GM19025 (cell line): ENCODE measurements at regions not wholly inside any gene's neighbourhood (a gene's known extent, or its start where the extent isn't known, plus 50 kb on each side); places are given as distances from the start of the nearest gene placed in this dataset.
"Not testable (repeated sequence)": the region's sequence is repeated elsewhere in the genome, so short reads cannot be mapped to it uniquely, and the experiment has no call there.

Source experiments
- ATAC-seq: cut with Tn5 transposase; IDR thresholded peaks from one replicate; pipeline ENCODE4 v1.9.1; 2021; ENCODE audit warnings: mild to moderate bottlenecking, low read depth, moderate library complexity; ENCODE audit not compliant: unreplicated experiment

DNA sequence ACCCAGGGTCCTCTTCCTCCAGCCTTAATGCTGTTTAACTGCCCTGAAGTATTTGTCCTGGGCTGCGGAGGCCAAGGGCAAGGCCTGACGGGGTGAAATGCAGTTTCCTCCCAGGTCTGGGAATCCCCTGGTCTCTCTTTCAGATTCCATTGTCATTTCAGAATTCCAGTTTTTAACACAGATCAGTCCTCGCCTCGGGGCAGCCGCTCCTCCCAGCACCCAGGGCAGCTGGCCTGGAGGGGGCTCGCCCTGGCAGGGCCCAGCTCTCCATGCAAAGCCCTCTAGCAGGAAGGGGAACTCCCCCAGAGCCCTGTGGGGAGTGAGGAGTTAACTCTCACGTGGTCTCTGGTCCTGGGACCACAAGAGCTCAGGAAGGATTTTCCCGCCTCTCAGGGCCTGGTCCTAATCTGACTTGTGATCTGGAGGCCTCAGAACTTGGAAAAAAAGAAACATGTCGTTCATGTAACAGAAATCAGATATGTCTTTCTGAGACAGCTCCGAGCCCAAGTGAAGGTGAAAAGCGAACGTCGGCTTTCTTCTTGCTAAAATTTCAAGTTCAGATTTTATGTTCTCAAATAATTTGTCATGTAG lies 265.6 kb upstream of the SFSWAP start:
- no peak for ATAC-seq

DNA sequence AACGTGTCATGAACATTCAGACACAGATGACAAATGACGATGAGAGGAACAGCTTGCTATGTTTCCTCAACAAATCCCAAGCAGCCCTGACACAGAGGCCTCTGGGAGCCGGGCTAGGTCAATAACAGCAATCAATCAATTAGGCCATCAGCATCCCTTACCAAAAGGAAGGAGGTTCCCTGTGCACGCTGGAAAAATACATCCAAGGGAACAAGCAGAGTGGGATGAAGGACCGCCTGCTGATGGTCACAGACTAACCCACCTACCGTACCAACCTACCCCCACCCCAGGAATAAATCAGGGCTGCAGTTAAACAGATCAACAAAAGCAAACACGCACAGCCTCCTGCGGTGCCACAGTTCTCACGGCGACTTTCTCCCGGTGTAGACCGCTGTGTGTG lies 265.1 kb upstream of the SFSWAP start:
- ATAC-seq, result no peak

DNA sequence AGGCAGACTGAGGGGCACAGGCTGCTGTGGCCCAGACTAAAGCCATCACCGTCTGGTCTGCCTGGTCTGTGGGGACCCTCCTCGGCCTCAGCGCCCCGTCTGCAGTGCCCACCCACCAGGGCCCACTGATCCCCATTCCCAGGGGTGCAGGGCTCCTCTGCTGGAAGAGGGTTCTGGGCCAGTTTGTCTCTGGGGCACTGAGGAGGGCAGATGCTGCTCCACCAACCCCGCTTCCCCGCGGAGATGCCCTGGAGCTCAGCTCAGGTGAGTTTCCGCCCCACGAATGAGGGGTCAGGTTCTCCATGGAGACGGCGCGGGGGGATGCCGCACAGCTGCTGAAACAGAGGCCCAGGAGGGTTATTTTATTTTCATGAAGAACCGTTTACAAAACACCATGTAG lies 263.3 kb upstream of the SFSWAP start:
- ATAC-seq, result not testable (repeated sequence)

DNA sequence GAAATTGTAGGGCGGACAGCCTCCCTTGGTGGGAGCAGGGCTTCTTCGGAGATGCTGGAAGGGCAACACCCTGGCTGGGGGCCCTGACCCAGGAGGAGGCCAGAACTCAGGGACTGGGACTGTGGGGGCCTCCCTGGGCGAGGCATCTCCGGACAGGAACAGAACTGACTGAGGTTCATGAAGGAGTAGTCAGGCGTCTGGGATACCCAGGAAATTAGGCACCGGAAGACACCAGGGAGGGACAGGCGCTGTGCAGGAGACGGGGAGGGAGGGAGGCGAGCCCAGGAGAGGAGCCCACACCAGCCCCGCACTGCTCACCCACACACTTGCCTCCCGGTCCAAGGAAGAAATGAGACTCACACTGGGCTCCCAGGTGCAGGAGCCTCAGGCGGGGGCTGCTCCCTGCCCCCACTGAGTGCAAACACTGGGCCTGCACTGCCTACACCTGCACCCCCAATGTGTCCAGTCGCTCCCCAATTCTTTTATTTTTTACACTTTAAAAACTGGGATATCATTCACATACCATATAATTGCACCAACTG lies 262.6 kb upstream of the SFSWAP start:
- ATAC-seq, result no peak

DNA sequence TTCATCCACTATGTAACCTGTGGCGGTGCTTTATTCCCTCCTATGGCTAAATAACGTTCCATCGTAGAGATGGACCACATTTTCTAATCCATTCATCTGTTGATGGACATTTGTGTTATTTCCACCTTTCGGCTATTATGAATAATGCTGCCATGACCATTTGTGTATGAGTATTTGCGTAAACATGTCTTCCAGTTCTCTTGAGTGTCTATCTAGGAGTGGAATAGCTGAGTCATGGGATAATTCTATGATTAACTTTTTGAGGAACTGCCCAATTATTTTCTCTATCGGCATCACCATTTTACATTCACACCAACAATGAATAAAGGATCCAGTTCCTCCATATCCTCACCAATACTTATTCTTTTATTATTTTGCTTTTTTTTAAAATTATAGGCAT lies 261.9 kb upstream of the SFSWAP start:
- no peak for ATAC-seq

DNA sequence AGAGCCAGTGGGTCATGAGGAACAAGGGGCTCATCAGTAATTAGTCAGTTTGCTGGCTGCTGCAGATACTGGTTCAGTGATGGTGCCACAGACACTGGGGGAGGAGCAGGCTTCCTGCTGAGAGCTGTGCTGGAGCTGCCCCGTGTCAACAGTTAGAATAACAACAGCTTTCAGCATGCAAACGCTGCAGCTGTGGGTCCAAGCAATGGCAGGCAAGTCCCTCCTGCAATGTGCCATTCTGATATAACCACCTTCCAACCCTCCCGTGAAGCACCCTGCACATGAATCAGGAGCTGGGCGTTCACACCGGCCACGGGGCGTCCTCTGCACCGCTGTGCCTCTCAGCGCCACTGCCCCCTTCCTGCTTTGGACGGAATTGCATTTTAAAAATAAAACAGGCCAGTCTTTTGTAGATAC lies 258.4 kb upstream of the SFSWAP start:
- no peak for ATAC-seq

DNA sequence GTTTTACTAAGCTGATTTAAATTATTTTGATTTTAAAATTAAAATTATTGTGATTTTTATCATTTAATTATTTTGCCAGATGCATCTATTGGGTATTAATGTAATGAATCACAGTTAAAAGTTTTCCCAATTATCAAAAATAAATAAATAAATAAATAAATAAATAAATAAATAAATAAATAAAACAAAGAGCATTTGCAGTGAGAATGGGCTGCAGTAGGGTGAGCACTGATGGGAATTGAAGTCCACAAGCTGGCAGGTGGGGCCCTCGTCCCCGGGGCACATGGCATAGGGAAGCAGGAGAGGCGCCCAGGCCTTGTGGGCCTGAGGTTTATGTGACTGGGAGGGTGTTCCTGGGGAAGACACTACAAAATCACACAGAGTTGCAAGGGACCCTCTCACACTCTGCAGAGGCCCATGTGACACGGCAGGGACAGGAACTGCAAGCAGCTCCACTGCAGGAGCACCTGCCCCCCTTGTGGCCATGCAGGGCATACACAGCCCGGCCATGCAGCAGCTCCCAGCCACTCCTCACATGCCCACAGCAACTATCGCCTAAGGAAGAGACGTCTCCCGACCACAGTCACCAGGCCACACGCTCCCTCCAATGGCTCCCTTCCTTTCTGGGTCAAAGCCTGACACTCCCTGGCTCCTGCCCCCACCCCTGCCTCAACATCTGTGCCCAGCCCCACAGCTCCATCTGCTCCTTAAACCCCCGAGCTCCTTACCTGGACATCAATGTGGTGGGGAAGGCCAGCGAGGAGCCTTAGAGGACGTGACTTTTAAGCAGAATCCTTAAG lies 256.3 kb upstream of the SFSWAP start:
- ATAC-seq, result peak; percentile 76

DNA sequence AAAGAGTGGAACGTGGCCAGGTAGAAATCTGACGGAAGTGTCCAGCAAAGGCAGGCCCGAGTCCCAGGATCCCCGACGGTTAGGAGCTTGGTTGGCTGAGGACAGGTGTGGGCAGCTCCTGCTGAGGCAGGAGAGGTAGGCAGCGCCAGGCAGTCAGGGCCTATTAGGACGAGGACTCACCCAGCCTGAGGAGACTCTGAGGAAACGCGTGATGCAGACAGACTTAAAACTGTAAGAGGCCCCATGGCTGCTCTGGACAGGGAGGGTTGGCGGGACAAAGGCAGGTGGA lies 255.7 kb upstream of the SFSWAP start:
- no peak for ATAC-seq

DNA sequence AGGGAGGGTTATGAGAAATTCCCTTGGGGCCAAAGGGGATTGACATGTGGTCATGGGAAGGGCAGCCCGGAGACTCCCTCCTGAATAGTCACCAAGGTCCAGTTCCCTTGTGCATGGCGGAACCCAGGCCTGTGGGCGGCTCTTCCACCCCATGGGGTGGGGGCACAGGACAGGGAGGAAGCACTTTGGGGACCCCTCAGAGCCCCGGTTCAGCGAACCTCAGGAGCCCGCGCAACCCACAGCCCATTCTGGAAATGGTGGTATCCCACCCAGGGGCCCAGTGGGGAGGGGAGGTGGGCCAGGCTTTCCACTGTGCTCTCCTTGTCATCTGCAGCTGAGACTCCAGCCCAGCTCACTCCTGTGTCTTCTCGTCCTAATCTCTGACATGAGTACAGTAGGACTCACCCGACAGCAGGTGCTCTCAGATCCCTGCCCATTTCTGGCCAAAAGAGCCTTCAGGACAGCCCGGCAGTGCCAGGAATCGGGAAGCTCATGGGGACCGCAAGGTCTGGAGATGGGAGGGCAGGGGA lies 255.2 kb upstream of the SFSWAP start:
- no peak for ATAC-seq

DNA sequence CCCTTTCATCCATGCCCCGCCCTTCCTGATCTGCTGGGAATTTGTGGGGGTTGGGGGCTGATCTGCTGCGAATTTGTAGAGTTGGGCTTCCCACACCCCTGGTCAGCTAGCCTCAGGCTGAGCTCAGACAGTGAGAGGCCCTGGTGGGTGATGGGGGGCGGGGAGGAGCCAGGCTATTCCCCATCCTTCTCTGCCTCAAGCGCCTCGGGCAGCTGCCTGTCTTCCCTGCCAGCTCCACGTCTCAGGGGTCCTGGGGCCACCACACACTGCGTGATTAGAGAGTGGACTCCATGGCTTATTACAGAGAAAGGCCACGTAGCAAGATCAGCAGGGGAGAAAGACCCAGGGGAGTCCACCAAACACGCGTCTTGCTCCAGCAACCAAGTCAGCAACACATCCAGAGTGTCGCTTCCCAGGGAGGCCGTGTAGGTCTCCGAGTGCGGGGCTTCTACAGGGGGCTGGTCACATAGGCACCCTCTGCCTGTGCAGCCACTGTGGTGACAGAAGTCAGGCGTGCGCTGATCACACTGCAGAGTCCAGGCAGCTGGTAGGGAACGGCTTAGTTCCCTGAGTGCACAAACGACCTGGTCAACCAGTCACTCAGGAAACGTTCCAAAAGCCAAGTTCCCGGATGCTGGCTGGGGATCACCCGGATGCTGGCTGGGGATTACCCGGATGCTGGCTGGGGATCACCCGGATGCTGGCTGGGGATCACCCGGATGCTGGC lies 254.4 kb upstream of the SFSWAP start:
- ATAC-seq, result no peak

DNA sequence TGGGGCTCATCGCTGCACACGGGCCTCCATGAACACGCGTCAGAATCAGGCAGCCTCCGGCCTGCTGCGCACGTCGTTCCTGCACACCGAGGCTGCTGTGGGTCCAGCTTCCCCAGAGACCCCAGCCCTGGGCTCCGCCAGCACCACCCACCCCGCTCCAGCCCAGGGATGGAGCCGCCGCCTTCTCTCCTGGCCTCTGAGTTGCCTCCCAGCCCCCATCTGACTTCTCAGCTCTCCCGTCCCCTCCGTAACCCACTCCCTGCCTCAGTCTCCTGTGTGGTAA lies 253.9 kb upstream of the SFSWAP start:
- ATAC-seq, result no peak

DNA sequence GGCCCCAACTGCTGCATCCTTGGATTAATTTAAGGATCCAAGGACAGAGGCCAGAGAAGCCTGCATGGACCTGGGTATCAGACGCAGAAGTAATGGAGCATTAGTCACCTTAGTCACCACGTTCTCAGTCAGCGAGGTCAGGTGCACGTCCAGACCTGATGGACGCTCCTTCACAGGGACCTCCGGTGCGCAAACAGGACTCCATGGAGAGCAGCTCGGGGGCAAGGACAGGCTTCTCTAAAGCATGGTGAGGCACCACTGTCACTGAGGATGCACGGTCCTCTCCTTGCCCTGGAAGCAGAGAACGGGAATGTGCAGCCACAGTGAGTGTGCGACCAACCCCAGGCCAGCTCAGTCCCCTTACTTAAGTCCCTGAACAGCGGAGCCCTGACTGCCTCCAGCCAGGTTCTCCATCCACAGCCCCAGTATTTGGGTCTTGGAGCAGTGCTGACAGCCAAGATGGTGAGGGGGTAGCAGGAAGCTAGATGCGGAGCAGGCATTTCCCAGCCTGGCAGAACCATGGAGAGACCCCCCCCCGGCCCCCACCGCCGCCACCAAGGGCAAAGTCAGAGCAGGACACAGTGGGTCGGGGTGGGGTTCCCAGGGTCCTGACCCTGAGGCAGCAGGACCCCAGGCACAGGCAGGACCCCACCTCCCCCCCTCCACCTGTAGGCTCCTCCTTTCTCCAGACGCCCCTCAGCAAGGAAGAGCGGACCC lies 253.4 kb upstream of the SFSWAP start:
- no peak for ATAC-seq

DNA sequence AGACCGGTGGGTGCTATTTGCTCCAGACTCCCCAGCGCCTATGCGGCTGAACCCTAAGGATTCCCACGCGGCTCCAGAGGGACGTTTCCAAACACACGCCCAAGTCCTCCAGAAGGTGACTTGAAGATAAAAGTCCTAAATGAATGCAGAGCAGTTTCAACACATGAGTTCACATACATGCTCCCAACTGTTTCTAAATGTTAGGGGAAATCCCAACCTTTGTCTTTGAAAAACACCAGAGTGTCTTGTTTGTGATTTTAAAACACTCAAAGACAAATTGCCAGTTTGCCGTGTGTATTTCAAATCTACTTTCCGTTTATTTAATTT lies 252.9 kb upstream of the SFSWAP start:
- no peak for ATAC-seq

DNA sequence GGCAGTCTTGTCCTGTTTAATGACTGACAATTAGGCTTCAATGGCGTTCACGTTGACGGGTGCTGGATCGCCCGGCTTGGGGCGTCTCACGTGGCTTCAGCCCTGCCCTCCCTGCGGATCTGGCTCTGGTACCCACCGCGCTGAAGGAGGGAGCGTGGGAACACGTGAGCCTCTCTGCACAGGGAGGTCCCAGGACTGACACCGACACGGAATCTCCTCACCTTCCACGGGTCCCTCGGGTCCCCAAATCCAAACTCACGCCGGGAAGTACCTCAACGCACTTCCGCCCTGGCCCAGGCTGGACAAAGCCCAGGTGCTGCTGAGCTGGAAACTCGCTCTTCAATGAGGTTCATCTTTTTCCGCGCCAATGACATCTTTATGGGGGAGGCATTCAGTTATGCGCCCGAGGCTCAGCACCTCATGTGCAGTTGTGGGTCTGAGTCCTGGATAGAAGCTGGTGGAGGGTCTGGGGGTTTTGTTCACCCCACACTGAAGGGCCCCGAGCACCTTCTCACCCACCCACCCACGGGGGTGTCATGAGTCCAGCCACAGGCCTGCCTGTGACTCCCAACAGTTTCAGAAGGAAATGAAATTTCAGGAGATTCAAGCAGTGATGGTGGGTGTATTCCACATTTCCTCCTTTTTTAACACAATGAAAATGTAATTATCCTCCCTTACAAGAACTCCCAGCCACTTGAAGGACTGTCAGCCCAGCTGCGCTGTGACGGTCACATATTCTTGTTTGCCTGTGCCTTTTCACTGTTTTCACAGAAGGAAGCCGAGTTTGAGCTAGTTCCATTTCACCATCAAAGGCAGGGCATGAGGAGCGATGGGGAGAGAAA lies 251.7 kb upstream of the SFSWAP start:
- no peak for ATAC-seq

DNA sequence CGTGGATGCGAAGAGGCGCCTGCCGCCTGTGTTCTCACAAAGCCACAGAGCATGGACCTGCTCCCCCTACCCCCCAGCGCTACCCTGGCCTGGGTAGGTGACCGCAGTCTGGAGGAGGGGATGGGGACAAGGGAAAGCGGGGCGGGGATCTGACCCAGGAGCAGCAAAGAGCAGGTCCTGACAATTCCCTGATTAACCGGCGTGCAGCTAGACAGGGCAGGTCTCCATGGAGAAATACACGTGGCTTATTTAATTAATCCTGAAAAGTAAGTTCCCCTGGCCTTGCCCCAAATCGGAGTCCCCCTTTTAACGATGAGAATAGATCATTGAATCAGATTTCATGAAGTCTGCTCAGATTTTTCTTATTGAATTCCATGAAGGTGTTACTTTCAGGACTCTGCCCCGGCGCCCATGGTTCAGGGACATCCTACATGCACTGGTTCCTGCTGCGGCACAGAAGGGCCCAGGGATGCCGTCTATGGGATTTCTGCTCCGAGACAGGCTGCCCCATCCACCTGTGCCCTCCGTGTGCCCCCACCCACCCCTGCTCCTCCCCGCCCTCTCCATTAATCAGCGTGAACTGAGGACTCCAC lies 251.0 kb upstream of the SFSWAP start:
- ATAC-seq, result no peak

DNA sequence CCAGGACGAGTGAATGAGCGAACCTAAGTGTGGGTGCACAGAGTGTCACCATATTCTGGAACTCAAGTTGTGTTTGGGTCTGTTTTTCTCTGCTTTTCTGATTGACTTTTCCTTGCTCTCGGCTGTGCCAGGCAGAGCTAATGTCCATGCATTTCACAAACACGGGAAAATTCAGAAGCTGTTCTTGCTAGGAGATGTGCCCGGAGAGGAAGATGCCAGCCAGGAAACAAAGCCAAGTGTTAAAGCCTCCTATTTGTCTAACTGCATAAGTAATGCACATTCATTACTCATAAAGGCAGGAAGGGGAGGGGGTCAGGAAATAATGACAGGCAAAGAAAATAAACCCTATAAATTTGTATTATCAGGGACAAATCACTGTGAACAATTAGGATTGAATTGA lies 250.4 kb upstream of the SFSWAP start:
- ATAC-seq, result no peak

DNA sequence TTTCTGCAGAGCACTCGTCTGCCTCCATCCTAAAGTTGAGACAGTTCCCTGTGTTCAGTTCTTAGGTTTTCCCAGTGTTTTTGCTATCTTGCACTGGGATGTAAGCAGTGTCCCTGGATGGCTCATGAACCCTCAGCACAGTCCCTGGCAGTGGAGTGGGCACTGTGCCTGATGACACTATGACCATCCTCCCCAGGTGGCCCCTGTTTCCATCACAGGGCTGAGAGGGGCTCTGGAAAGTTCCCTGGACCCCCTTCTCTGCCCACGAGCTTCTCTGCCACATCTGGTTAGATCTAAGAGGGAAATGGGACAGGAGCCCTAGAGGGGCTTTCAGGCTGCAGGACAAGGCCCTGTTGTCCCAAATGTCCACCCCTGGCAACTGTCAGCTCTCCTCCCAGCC lies 249.8 kb upstream of the SFSWAP start:
- no peak for ATAC-seq

DNA sequence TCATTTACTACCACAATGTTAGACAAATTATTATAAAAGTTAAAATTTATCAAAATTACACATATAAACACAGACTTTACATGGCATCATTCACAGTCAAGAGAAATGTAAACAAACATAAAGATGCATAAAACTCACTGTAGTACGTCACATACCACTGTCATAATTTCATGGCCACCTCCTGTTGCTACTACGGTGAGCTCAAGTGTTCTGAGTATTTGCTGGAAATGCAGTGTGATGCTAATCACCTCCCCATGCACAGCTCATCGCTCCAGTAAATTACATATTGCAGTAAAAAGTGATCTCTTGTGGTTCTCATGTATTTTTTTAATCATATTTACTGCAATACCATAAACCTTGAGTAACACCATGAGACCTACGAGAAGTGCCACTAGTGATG lies 247.7 kb upstream of the SFSWAP start:
- ATAC-seq, result no peak

DNA sequence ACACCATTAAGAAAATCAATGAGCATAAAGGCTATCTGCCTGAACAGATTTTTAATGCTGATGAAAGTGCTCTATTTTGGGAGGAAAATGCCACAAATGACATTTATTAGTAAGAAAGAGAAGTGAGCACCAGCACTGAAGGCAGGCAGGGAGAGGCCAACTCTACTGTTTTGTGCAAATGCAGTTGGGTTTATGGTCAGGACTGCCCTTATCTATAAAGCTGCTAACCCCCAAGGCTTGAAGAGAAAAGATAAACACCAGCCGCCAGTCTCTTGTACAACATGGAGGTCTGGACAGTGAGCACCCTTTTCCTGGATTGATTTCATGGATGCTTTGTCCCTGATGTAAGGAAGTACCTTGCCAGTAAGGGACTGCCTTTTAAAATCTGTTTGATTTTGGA lies 246.8 kb upstream of the SFSWAP start:
- ATAC-seq, result no peak

DNA sequence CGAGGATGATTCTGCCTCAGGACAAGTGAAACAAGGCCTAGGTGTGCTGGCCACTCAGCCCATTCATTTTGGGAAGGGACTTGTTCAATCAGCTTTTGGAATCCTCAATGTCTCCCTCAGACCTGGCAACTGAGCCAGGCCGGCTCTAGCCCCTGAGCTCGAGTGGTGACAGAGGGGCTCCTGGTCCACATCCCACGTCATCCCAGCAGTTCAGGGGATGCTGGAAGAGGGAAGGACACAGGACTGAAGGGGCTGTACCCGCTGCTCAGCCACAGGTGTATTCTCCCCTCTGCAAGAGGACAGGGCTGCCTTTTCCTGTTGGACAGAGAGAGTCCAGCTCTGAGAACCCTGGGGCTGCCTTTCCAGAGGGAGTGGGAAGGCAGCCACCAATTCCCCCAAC lies 244.6 kb upstream of the SFSWAP start:
- ATAC-seq, result no peak
